ENCODE measurements at regions not wholly inside any gene's neighbourhood (a gene's known extent, or its start where the extent isn't known, plus 50 kb on each side); places are given as distances from the start of the nearest gene placed in this dataset.

GRCh38 chr10:44309939-44310761 is 74.7 kb downstream of the CXCL12 start:
- Mint-ChIP-seq H3K4me3 (no peak overlapping the region), H3K27me3 (peaks cover 27% of the 10 kb centered on the region)

GRCh38 chr10:44309361-44309760 is 75.5 kb downstream of the CXCL12 start:
- no peak overlapping the region for H3K27ac Mint-ChIP-seq
- H3K36me3 Mint-ChIP-seq, result no peaks in the 10 kb centered on the region
- H3K27me3 Mint-ChIP-seq, result peaks cover 27% of the 10 kb centered on the region
- H3K9me3 Mint-ChIP-seq, result peaks cover 2% of the 10 kb centered on the region
- no peak overlapping the region for H3K4me3 Mint-ChIP-seq
- H3K4me1 Mint-ChIP-seq, result peaks cover 7% of the 10 kb centered on the region
- no peak for ATAC-seq

More at GRCh38 chr10:44309939-44310761, 74.7 kb downstream of the CXCL12 start:
- H3K36me3 Mint-ChIP-seq, result no peaks in the 10 kb centered on the region
- H3K4me1 Mint-ChIP-seq, result peaks cover 7% of the 10 kb centered on the region
- no peak overlapping the region for H3K27ac Mint-ChIP-seq
- peaks cover 2% of the 10 kb centered on the region for H3K9me3 Mint-ChIP-seq
- no peak for ATAC-seq

- no peak for ATAC-seq
- H3K4me1 Mint-ChIP-seq, result peaks cover 7% of the 10 kb centered on the region
- no peaks in the 10 kb centered on the region for H3K36me3 Mint-ChIP-seq
- peaks cover 27% of the 10 kb centered on the region for H3K27me3 Mint-ChIP-seq
- H3K4me3 Mint-ChIP-seq, result no peak overlapping the region
- no peak overlapping the region for H3K27ac Mint-ChIP-seq
- H3K9me3 Mint-ChIP-seq, result peaks cover 6% of the 10 kb centered on the region
Observed at GRCh38 chr10:44308935-44309334, 76.0 kb downstream of the CXCL12 start.

- Mint-ChIP-seq H3K4me3 (no peak overlapping the region), H3K27ac (no peak overlapping the region), H3K4me1 (peaks cover 7% of the 10 kb centered on the region), H3K27me3 (peaks cover 16% of the 10 kb centered on the region), H3K9me3 (peaks cover 10% of the 10 kb centered on the region), H3K36me3 (no peaks in the 10 kb centered on the region)
- ATAC-seq, result no peak
Observed at GRCh38 chr10:44307691-44308090, 77.2 kb downstream of the CXCL12 start.

- Mint-ChIP-seq H3K27ac (no peak overlapping the region), H3K36me3 (no peaks in the 10 kb centered on the region), H3K27me3 (peaks cover 7% of the 10 kb centered on the region), H3K4me1 (peaks cover 7% of the 10 kb centered on the region), H3K9me3 (peaks cover 14% of the 10 kb centered on the region), H3K4me3 (no peak overlapping the region)
- no peak for ATAC-seq
Observed at GRCh38 chr10:44306762-44307161, 78.1 kb downstream of the CXCL12 start.

GRCh38 chr10:44306147-44306710 is 78.7 kb downstream of the CXCL12 start:
- Mint-ChIP-seq H3K9me3 (peaks cover 14% of the 10 kb centered on the region), H3K27me3 (peaks cover 2% of the 10 kb centered on the region), H3K4me1 (peaks cover 2% of the 10 kb centered on the region), H3K36me3 (no peaks in the 10 kb centered on the region), H3K4me3 (no peak overlapping the region), H3K27ac (no peak overlapping the region)
- ATAC-seq, result no peak

GRCh38 chr10:44301781-44302355 is 83.0 kb downstream of the CXCL12 start:
- no peak overlapping the region for H3K4me3 Mint-ChIP-seq
- no peaks in the 10 kb centered on the region for H3K27me3 Mint-ChIP-seq
- H3K36me3 Mint-ChIP-seq, result no peaks in the 10 kb centered on the region
- H3K9me3 Mint-ChIP-seq, result peaks cover 14% of the 10 kb centered on the region
- no peaks in the 10 kb centered on the region for H3K4me1 Mint-ChIP-seq
- ATAC-seq, result no peak
- no peak overlapping the region for H3K27ac Mint-ChIP-seq

- peaks cover 12% of the 10 kb centered on the region for H3K9me3 Mint-ChIP-seq
- peak; percentile 41 for ATAC-seq
- H3K4me1 Mint-ChIP-seq, result no peaks in the 10 kb centered on the region
- no peaks in the 10 kb centered on the region for H3K27me3 Mint-ChIP-seq
- H3K36me3 Mint-ChIP-seq, result no peaks in the 10 kb centered on the region
- no peak overlapping the region for H3K4me3 Mint-ChIP-seq
- no peak overlapping the region for H3K27ac Mint-ChIP-seq
Observed at GRCh38 chr10:44300666-44301649, 83.9 kb downstream of the CXCL12 start.

GRCh38 chr10:44298713-44299112 is 86.2 kb downstream of the CXCL12 start:
- Mint-ChIP-seq H3K27ac (no peak overlapping the region), H3K36me3 (no peaks in the 10 kb centered on the region), H3K4me1 (no peaks in the 10 kb centered on the region), H3K27me3 (no peaks in the 10 kb centered on the region), H3K4me3 (no peak overlapping the region), H3K9me3 (peaks cover 6% of the 10 kb centered on the region)
- no peak for ATAC-seq

GRCh38 chr10:44297963-44298362 is 86.9 kb downstream of the CXCL12 start:
- Mint-ChIP-seq H3K9me3 (peaks cover 6% of the 10 kb centered on the region), H3K4me1 (no peaks in the 10 kb centered on the region), H3K27me3 (no peaks in the 10 kb centered on the region), H3K4me3 (no peak overlapping the region), H3K36me3 (no peaks in the 10 kb centered on the region), H3K27ac (no peak overlapping the region)
- ATAC-seq, result no peak

- H3K4me1 Mint-ChIP-seq, result no peaks in the 10 kb centered on the region
- no peak overlapping the region for H3K27ac Mint-ChIP-seq
- no peak for ATAC-seq
- H3K36me3 Mint-ChIP-seq, result no peaks in the 10 kb centered on the region
- no peaks in the 10 kb centered on the region for H3K9me3 Mint-ChIP-seq
- H3K4me3 Mint-ChIP-seq, result no peak overlapping the region
- peaks cover 16% of the 10 kb centered on the region for H3K27me3 Mint-ChIP-seq
Observed at GRCh38 chr10:44295644-44296241, 89.2 kb downstream of the CXCL12 start.

- ATAC-seq, result no peak
- Mint-ChIP-seq H3K27me3 (peaks cover 16% of the 10 kb centered on the region), H3K27ac (no peak overlapping the region), H3K9me3 (no peaks in the 10 kb centered on the region), H3K4me1 (no peaks in the 10 kb centered on the region), H3K4me3 (no peak overlapping the region), H3K36me3 (no peaks in the 10 kb centered on the region)
Observed at GRCh38 chr10:44294726-44295412, 90.0 kb downstream of the CXCL12 start.

GRCh38 chr10:44293842-44294241 is 91.1 kb downstream of the CXCL12 start:
- Mint-ChIP-seq H3K4me3 (no peak overlapping the region), H3K27ac (no peak overlapping the region), H3K9me3 (no peaks in the 10 kb centered on the region), H3K27me3 (peaks cover 16% of the 10 kb centered on the region), H3K36me3 (no peaks in the 10 kb centered on the region), H3K4me1 (no peaks in the 10 kb centered on the region)
- no peak for ATAC-seq

- H3K4me1 Mint-ChIP-seq, result no peaks in the 10 kb centered on the region
- no peaks in the 10 kb centered on the region for H3K9me3 Mint-ChIP-seq
- H3K36me3 Mint-ChIP-seq, result no peaks in the 10 kb centered on the region
- H3K4me3 Mint-ChIP-seq, result no peak overlapping the region
- H3K27ac Mint-ChIP-seq, result no peak overlapping the region
- ATAC-seq, result no peak
- peaks cover 16% of the 10 kb centered on the region for H3K27me3 Mint-ChIP-seq
Observed at GRCh38 chr10:44293306-44293778, 91.6 kb downstream of the CXCL12 start.
